ENCODE measurements at regions not wholly inside any gene's neighbourhood (a gene's known extent, or its start where the extent isn't known, plus 50 kb on each side); places are given as distances from the start of the nearest gene placed in this dataset.
"Not testable (repeated sequence)": the region's sequence is repeated elsewhere in the genome, so short reads cannot be mapped to it uniquely, and the experiment has no call there.

GRCh38 chr1:67551375-67551774 is 121.2 kb upstream of the SERBP1 start:
- DNase-seq (ENCODE audit: low spot score) = no peak
- in situ Hi-C loops (cut with MboI; ENCODE audit: low pct_unique_long_range_greater_than_20kb, low sequenced_read_pairs, unreplicated experiment) = loop anchor here (10.0 kb wide), 1 partner anchor 213 kb away; no protein-coding TSS in a partner anchor

GRCh38 chr1:67552336-67552759 is 122.1 kb upstream of the SERBP1 start:
- TF ChIP-seq CTCF (IDR thresholded peaks at IDR 0.05; ENCODE audit: extremely low read depth, insufficient read depth, missing control alignments) = no peak
- in situ Hi-C loops (cut with MboI; ENCODE audit: low pct_unique_long_range_greater_than_20kb, low sequenced_read_pairs, unreplicated experiment) = loop anchor here (10.0 kb wide), 1 partner anchor 212 kb away; no protein-coding TSS in a partner anchor
- no peak for DNase-seq (ENCODE audit: low spot score)

More at GRCh38 chr1:67551375-67551774, 121.2 kb upstream of the SERBP1 start:
- no peak for TF ChIP-seq CTCF (IDR thresholded peaks at IDR 0.05; ENCODE audit: extremely low read depth, insufficient read depth, missing control alignments)

- in situ Hi-C loops (cut with MboI; ENCODE audit: low pct_unique_long_range_greater_than_20kb, low sequenced_read_pairs, unreplicated experiment) = loop anchor here (10.0 kb wide), 1 partner anchor 211 kb away; no protein-coding TSS in a partner anchor
- DNase-seq (ENCODE audit: low spot score) = not testable (repeated sequence)
Observed at GRCh38 chr1:67554204-67554603, 124.0 kb upstream of the SERBP1 start.

- TF ChIP-seq CTCF (IDR thresholded peaks at IDR 0.05; ENCODE audit: extremely low read depth, insufficient read depth, missing control alignments) = no peak
- in situ Hi-C loops (cut with MboI; ENCODE audit: low pct_unique_long_range_greater_than_20kb, low sequenced_read_pairs, unreplicated experiment) = loop anchor here (10.0 kb wide), 1 partner anchor 209 kb away; no protein-coding TSS in a partner anchor
- DNase-seq (ENCODE audit: low spot score) = no peak
Observed at GRCh38 chr1:67555461-67556296, 125.5 kb upstream of the SERBP1 start.

GRCh38 chr1:67556297-67556900 is 126.2 kb upstream of the SERBP1 start:
- no peak for TF ChIP-seq CTCF (IDR thresholded peaks at IDR 0.05; ENCODE audit: extremely low read depth, insufficient read depth, missing control alignments)
- no peak for DNase-seq (ENCODE audit: low spot score)
- in situ Hi-C loops (cut with MboI; ENCODE audit: low pct_unique_long_range_greater_than_20kb, low sequenced_read_pairs, unreplicated experiment) = loop anchor here (10.0 kb wide), 1 partner anchor 208 kb away; no protein-coding TSS in a partner anchor

- in situ Hi-C loops (cut with MboI; ENCODE audit: low pct_unique_long_range_greater_than_20kb, low sequenced_read_pairs, unreplicated experiment) = loop anchor here (10.0 kb wide), 1 partner anchor 207 kb away; no protein-coding TSS in a partner anchor
- DNase-seq (ENCODE audit: low spot score) = no peak
- no peak for TF ChIP-seq CTCF (IDR thresholded peaks at IDR 0.05; ENCODE audit: extremely low read depth, insufficient read depth, missing control alignments)
Observed at GRCh38 chr1:67557696-67558448, 127.1 kb upstream of the GADD45A start.
